Activated CD4-positive, CD25-positive, alpha-beta regulatory T cell (primary cell): ENCODE measurements at regions not wholly inside any gene's neighbourhood (a gene's known extent, or its start where the extent isn't known, plus 50 kb on each side); places are given as distances from the start of the nearest gene placed in this dataset.
"Not testable (repeated sequence)": the region's sequence is repeated elsewhere in the genome, so short reads cannot be mapped to it uniquely, and the experiment has no call there.

Source experiments
- DNase-seq, 4 experiments: peaks; one replicate each; lab custom pipeline; 2025; lab: John Stamatoyannopoulos, UW

GRCh38 chr22:47549741-47550340, 787.4 kb downstream of the TBC1D22A start:
- no peak for DNase-seq

- DNase-seq: no peak
These were observed 786.7 kb downstream of the TBC1D22A start for GRCh38 chr22:47548953-47549740.

DNA sequence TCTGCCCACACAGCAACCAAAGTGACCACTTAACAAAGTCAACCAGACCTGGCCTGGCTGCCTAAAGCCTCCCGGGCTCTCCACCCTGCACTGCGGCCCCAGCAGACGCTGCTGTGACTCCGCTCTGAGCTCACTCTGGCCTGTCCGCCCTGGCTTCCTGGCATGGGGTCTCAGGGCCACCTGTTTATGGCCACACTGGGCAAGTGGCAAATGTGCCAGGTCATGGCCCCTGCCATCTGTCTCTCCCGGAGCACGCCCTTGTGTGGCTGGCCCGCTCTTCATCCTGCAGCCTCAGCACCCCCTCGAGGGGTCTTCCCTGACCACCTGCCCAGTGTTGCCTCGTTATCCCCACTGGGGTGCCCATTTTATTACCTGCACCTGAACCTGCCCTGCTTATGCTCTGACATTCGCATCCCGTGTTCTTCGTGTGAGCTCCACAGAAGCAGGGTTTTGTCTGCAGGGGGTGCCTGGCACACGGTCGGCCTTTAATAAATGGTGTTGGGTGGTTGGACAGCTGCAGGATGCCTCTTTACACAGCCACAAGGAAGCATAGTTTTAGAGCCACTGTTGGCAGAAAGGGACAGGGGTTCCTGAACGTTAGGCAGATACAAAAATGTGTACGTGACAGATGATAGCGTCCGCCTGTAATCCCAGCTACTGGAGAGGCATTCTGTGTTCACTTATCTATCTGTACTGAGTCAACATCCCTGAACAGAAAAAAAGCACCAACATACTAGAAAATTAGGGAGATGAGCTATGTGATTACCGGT, 785.6 kb downstream of the TBC1D22A start:
- DNase-seq: no peak

- DNase-seq: no peak
These were observed 784.8 kb downstream of the TBC1D22A start for GRCh38 chr22:47547239-47547661.

DNA sequence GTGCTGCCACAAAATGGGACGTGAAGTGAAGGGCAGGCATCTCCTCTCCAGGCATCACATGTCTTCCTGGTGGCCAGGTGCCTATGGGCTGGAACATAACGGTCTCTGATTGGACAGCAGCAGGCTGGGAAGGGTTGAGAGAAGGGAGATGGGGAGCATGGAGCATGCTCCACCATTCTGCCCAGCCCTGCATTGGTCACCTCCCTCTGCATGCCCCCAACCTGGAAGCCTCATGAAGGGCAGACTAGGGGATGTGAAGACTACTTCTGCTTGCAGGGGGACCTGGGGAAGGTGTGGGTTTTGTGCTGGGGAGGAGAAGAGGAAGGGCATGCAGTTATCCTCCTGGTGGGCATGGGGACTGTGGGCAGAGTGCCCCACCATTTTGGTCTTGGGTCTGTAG, 782.2 kb downstream of the TBC1D22A start:
- DNase-seq: no peak

DNA sequence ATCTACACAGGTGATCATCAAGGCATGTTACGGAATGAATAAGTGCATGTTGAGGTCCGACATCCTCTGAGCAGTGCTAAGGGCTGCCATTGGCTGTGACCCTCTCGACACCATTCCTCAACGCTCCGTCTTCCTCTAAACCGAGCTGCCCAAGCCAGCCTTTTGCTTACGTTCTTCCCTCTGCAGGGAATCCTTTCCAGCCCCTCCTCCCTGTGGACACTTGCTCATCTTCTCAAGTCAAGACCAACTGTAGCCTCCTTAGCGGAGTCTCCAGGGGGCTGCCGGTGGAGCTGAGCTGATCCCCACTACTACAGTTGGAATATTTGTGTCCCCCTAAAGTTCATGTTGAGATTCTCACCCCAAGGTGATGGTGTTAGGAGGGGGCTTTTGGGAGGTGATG, 781.0 kb downstream of the TBC1D22A start:
- no peak for DNase-seq

DNA sequence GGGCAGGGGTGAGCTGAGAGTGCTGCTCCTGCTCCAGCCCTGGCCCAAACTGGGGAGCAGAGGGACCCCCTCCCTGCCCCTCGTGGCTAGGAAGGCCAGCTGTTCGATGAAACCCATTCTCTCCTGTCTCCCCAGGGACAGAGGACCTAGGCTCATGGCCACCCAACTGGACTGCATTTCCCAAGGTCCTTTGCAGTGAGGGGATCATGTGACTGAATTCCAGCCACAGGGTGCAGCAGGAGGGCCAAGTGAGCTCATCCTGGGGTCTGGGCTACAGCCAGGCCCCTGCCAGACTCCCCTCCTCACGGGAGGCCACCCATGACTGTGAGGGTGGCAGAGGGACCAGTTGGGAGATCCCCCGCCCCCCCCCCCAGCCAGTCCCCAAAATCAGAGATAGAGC, 777.6 kb downstream of the TBC1D22A start:
- no peak for DNase-seq

GRCh38 chr22:47539374-47539773, 776.9 kb downstream of the TBC1D22A start:
- DNase-seq: no peak

DNA sequence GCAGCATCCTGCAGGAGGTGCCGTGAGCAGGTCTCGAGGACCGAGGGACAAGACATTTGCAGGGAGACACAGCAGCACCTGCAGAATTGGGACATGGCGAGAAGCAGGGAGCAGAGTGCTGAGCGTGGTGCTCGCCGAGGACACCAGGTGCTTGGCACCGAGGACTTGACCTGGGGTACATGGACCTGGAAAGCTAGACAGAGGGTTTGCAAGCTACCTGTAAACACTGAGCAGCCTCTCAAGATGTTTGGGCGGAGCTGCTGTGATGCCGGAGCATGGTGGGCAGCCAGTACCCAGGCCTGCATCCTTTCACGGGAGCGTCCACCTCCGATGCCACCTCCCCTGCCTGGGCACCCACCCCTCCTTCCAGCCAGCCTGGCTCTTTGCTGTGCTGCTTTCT, 773.2 kb downstream of the TBC1D22A start:
- DNase-seq: no peak

DNA sequence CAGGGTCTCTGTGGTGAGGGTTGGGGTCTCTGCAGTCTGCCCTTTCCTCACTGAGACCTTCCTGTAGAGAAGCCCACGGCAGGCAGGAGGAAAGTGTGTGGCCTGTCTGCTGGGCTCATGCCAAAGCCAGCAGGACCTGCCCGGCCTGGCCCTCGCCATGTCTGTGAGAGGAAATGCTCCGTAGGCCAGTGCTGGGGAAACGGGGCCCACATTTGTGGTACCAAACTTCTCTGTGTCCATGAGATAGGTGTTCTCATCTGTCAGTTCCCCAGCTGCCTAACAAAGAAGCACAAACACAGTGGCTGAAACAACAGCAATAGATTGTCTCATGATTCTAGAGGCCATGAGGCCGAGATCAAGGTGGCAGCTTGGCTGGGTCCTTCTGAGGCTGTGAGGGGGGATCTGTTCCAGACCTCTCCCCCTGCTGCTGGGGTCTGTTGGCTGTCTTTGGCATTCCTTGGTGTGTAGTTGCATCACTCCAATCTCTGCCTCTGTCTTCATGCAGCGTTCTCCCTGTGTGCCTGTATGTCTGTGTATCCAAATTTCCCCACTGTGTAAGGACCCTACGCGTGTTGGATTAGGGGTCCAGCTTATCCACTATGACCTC, 772.5 kb downstream of the TBC1D22A start:
- DNase-seq: no peak

DNA sequence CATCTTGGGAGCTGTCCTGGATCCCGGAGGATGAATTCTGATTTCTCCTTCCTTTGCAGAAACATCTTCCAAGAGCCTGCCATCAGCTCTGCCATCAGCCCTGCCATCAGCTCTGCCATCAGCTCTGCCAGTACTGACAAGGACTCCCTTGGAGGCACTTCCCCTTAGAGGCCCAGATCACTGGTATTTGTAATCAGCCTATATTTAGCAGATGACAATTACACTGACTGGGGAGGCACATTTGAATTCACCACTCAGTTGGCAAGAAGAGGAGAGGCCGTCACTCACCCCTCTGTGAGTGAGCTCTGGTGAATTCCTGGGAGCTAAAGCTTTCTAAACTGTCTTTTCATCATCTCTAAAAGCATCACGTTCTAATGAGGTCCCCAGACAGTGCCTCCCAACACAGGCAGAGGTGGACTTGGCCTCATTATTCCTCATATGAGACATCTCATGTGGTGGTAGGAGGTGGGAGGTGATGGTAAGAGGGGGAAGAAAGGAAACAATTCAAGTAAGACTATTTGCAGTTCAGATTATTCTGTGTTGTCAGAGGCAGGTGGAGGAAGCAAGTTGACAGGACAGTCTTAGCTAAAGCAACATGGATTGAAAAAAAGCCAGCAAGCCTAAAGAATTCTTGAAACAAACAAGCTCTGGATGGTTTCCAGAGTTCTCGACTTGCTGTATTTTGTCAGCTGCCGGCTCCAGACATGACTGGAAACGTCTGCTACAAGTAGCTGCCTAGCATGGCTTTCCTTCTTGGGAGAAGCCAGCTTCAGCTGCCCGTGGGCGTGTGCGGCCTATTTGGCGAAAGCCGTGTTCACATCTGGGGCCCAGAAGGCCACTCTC, 771.7 kb downstream of the TBC1D22A start:
- no peak for DNase-seq

- no peak for DNase-seq
These were observed 754.6 kb downstream of the TBC1D22A start for GRCh38 chr22:47517062-47517461.

DNA sequence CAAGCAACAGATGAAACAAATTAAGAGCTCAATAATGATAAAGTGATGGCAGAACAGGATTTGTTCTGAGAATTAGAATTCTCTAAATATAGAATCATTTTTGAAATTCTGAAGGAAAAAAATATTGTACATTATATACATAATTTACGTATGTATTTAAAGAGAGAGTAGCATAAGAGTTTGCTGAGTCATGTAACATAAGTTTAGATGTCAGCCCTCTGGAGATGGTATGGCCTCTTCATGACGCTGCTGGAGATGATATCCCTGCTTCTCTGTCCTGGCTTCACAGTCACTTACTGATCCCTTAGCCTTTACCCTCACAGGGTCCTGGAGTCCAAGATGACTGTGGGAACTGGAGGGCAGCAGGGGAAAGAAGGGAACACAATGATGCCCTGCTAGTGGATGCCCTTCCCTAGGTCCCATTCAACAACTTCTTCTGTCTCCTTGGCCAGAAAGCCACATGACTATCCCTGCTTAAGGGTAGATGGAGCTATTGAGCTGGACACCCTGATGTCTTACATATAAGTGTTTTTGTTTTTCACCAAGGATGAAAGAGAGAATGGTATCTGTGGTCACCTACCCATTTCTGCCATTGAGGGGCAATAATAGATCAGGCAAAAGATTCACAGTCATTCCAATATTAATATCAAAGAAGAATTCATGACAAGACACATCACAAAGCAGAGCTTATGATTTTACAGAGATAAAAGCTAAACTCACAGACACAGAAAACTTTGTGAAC, 753.1 kb downstream of the TBC1D22A start:
- no peak for DNase-seq

DNA sequence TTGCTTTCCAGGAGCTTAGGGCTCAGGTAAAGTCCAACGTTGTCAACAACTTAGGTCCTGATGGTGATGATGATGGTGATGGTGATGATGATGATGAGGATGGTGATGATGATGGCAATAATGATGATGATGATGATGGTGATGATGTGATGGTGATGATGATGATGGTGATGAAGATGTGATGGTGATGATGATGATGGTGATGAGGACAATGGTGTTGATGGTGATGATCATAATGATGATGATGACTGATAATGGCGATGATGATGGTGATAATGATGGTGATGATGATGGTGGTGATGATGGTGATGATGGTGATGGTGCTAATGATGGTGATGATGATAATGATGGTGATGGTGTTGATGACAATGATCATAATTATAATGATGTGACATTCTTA, 750.2 kb downstream of the TBC1D22A start:
- DNase-seq: no peak

GRCh38 chr22:47504962-47505361, 742.5 kb downstream of the TBC1D22A start:
- no peak for DNase-seq

DNA sequence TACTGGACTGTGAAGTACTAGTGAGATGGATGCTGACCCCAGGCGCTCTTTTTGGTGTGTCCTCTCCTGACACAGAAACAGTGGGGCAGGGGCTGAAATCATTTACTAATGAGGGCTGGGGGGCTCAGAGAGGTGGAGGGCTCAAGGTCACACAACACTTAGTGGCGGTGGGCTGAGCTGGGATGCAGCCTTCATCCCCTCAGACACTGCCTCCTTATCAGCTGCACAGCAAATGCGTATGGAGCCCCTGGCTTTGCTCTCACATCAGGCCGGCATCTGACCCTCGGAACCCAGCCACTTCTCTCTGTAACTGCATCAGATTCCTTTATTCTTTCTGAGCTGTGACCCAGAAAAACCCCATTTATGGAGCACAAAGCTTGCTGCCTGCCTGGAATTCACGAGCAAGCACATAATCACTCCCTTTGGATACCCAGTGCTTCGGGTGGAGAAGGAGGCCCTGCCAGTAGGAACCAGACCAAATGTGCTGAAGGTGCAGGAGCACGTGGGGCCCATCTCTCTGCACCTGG, 736.6 kb downstream of the TBC1D22A start:
- no peak for DNase-seq

DNA sequence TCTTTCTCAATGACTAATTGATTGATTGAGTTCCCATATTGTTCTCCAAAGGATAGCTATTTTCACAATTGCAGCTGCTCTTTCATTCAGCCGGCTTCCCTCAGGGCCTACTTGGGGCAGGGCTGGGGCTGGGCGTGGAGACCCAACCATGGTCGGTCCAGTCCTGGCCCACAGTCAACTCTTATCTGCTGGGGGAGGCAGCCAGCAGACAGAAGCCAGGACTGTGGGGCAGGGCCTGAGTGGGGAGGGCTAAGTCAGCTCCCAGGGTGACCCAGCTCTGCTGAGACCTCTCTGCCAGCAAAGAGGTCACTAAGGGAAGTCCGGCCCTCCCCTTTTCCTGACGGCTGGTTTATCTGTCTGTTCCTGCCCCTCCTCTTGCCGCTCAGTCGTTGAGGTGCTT, 735.2 kb downstream of the TBC1D22A start:
- DNase-seq: no peak

- DNase-seq: no peak
These were observed 732.7 kb downstream of the TBC1D22A start for GRCh38 chr22:47495110-47495509.

- DNase-seq: not testable (repeated sequence)
These were observed 725.7 kb downstream of the TBC1D22A start for GRCh38 chr22:47488131-47488530.

- DNase-seq: no peak
These were observed 724.3 kb downstream of the TBC1D22A start for GRCh38 chr22:47486569-47487312.
